LHCN-M2 (cell line): ENCODE measurements at regions not wholly inside any gene's neighbourhood (a gene's known extent, or its start where the extent isn't known, plus 50 kb on each side); places are given as distances from the start of the nearest gene placed in this dataset.

Experiments used
- DNase-seq: peaks from one replicate; pipeline ENCODE4 v3.0.0-alpha.2; 2012; ENCODE audit warnings: low read depth

DNA sequence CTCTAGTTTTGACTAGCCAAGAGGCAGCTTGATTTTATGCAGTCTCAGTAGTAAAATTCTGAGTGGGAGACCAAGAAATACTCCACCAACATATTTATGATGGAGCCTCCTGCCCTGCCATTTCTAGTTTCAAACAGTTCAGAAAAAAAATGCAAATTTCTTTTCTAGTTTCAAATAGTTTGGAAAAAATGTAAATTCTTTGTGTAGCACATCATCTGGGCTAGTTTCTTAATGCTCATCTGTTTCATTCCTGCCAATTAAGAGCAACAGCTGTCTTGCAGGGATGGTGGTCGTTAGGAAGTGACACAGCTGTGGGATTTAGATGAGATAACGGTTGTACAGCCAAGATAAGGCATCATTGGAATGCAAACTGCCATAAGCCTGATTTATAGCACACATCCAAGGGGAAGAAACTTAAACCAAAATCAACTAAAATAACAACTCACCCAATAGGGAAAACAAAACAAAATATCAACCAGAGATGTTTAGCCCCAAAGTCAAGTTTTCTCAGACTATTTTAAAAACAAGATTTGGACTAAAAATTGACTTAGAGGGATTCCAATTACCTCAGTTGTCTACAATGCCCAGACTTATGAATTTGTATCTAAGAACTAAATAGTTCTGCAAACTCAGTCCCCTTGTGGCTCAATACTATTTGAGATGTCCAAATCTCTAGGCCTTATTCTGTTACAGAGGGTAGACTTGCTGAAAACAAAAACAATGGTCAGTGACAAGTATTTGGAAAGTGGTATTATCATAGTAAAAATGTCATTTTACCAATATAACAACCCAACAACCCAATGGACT is 291.3 kb upstream of the ATP2B1 start:
- peak; percentile 98 for DNase-seq

DNA sequence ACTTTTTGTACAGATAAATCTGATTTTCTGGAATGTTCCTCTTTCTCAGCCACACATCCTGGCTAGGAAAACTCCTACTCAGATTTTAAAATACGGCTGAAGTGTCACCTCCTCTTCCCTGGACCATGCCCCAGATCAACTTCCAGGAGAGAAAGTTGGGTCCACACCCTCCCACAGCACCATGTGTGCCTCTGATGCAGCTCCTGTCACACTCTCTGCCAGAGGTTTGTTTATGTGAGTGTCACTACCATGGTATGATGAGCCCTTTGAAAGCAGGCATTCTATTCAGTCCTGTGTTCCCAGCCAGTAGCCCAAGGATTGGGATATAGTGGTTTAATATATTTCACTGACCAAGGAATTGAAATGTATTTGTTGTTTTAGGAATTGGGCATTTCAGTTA is 287.2 kb upstream of the ATP2B1 start:
- DNase-seq, result peak; percentile 19

DNA sequence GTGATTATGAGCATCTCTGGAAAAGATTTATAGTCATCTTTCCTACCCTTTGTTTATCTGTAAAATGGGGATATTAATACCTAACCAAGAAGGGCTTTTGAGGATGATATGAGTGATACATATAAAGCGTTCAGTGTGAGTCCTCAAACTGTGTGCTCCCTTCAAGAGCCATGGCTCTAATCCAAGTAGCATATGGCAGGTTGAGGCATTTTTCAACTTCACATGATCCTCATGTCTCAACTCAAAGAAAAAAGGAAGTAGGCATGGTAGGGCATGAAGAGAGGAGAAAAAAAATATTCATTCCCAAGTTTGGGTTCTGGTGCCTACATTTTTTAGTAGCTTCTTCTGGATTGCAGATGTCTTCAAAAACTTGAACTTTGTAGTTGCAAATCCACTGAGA is 286.3 kb upstream of the ATP2B1 start:
- no peak for DNase-seq

DNA sequence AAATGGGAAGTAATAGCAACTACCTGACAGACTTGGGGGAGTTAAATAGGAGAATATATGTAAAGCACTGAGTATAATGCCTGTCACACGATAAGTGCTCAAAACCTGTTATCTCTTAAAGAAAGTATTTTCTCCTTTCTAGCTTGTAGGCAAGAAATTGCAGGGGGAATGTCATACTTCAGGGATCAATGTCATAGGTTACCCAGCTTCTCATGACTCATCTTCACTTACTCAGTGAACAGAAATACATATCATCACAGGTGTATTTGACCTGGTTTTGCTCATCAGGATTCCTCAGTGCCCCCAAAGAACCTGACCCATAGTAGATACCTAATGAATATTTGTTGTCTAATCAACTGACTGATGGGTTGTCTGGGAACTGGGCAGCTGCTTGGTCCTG is 285.0 kb upstream of the ATP2B1 start:
- peak; percentile 28 for DNase-seq

DNA sequence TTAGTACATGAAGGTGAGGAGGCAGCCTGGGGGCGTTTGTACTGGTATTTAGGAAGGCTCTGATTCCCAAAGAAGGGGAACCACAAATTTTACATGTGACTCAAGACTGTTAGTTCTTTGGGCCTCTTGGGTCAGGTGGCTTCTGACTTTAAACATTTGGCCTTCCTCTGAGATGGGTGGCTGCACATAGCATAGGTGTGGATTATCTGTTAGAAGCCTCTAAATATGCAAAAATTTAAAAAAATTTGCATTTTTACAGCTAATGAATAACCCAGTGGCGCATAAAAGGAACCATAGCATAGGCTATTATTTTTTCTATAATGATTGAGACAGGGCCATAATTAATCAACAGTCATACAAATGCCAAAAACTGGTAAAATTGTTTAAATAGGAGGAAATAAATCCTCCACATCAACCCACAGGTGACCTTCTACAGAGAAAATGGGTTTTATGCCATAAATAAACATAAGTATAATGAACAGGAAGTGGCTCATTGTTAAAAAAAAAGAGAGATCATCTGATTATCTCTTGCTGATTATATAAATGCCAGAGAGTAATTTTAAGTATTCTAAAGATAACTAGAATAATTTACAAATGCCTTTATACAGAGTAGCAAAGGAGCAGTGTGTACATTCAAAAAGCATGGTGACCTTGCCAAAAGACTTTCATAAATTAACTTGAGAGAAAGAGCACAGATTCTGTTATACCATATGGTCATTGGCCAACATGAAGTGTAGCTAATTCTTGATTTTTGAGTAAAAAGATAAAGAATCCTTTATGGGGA is 284.2 kb upstream of the ATP2B1 start:
- no peak for DNase-seq

DNA sequence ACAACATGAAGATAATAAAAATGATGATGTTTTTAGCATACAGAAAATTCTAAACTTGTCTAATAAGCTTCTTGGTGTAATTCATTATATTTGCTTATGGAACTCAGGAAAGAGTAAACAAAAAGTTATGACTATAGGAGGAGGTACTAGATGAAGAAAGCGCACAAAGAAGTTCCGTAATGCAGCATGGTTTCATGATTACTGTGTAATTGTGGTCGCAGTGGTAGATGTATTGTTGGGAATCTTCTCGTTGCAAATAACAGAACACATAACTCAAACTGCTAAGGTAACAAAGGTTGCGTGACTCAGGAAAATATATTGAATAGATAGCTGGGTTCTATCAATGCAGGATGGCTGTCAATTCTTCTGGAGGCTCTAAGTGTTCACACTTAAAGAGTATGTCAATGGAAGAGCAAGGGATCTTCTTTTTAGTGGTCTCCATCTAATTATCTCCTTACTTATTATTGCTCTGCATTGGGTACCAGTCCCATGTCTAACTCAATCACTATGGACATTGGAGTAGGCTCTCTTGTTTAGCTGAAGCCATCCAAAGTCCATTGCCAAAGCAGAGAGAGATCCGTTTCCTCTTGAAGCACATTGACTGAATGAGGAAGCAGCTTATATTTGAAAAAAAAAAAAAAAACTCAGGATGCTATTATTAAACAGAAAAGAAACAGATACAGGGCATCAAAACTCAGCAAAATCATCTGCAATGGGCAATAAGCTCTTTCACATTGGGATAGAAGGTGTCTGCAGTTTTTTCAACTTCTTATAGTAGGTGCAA is 283.4 kb upstream of the ATP2B1 start:
- DNase-seq, result no peak

DNA sequence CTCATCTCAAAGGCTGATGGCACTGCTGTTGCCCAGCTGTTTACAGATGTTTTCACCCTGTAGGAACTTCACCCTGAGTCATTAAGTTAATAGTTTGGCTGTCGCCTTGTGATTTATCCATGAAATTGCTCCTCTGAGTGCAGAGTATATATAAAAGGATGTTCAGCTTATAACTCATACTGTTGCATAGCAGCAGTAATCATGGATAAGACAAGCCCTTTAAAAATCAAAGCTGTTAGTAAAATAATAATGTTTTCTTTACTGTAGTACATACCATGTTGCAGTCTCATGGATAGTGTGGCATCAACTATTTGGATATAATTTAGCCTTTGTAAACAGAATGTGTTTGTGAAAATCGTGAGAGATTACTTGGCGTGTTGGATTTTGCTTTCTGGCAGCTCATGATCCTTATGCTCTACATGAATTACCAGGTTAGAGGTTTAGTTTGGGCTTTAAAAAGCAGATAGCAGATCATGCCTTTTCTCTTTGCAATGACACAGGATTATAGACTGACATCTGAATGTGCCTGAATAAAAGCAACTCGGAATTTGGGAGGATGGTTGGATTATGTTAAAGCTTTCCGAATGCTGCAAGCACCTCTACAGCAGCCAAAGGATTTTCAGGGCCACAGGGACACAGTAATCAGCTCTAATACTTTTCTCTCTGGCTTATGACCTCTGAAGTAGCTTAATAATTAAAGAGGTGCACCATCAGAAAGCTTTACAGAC is 279.7 kb upstream of the ATP2B1 start:
- DNase-seq, result peak; percentile 55

DNA sequence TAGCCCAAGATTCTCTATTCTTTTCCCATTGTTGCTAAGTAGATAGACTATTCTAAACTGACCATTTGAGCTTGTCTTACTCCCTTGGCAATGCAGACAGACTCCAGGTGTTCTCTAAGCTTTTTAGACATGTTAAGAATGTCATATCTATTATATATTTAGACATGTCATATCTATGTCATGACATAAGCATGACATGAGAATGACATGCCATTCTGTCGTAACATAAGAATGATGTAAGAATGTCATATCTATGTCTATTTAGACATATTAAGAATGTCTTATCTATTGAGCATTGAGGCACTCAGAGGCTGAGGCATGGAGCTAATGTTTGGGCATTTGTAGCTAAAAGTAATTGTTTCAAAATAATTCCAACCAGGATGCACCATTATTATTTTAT is 277.3 kb upstream of the ATP2B1 start:
- DNase-seq, result no peak

DNA sequence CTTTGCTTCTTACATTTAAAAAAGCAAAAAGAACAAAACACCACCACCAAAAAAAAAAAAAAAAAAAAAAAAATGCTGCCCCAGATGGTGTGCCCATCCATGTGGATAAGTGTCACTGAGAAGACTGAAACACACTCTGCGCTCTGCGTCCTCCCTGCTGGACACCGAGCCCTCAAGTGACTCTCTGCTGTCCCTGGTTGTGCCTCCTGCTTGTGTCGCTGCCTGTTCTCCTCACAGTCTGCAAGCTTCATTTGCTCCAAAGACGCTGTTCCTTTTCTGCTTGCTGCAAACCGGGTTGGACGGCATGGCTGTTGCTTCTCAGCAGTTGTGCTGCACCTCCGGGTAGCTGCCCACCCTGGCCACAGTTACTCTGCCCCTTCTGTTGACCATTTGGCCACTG is 276.2 kb upstream of the ATP2B1 start:
- DNase-seq, result no peak

DNA sequence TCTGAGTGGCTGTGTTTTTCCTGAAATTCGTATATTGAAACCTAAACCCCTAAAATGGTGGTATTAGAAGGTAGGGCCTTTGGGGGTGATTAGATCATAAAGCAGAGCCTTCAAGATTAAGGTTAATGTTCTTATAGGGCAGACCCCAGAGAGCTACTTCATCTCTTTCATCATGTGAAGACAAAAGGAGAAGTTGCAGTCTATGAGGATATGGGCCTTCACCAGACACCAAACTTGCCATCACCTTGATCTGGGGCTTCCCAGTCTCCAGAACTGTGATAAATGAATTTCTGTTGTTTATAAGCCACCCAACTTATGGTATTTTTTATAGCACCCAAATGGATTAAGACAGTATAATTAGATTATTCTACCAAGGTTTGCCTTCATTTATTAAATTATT is 275.0 kb upstream of the ATP2B1 start:
- DNase-seq, result no peak

DNA sequence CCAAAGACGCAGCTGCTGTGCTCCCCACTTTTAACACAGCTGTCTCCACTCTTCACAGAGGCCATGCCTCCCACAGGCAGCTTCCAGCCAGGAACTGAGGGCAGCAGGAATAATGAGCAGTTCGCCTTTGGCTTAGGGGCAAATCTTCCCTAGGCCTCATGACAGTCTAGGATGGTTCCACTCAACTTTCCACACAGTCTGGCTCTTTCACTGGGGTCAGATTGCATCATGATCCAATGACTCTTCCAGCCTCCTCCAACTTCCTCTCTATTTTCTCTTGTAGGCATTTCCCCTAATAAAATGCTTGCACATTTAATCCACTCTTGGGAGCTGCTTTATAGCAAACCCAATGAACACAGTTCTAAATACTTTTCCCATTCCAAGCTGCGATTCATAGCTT is 271.6 kb upstream of the ATP2B1 start:
- DNase-seq, result peak; percentile 82

DNA sequence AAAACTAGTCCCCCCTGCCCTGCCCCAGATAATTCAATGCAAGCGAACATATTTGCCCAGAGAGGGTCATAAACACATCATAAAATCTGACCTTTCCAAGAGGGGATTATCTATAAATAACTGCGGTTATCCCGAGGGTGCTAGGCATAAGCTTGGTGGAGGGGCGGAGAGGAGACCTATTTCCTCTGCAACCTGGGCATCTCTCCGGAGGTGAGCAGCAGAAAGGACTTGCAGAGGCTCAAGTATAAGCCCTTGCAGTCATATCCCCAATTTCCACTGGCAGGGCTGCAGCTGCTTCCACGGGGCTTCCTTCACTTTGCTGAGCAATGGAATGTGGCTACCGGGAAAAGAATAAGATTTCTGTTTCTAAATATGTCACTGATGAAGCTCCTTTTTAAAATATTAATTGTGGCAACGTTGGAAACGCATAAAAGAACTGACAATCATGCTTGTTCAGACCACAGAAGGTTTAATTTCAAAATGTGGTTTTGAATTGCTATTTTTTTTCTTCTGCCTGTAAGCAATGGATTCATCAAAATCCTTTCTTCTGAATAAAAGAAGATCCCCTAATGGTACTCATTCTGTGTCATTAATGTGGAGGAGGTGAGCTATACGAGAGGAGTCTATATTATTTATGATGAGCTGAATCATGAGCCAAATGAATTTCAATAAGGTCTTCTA is 268.9 kb upstream of the ATP2B1 start:
- peak; percentile 63 for DNase-seq

DNA sequence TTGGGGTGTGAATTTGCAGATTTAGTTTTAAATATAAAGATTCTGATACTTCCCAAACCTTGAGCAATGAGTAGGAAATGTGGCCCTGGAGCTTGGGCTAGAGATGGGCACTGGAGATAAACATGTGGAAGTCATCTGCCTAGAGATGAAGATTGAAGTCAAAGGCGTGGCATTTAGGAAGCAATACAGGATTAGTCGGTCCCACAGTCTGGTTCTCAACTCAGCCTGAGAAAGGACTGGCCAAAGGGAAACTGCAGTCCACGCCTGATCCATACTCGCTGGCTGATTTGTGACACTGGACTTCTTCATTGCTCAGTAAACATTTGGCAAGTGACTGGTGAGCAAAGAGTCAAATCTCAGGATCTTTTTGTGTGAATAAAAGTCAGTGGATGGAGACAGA is 268.2 kb upstream of the ATP2B1 start:
- no peak for DNase-seq

DNA sequence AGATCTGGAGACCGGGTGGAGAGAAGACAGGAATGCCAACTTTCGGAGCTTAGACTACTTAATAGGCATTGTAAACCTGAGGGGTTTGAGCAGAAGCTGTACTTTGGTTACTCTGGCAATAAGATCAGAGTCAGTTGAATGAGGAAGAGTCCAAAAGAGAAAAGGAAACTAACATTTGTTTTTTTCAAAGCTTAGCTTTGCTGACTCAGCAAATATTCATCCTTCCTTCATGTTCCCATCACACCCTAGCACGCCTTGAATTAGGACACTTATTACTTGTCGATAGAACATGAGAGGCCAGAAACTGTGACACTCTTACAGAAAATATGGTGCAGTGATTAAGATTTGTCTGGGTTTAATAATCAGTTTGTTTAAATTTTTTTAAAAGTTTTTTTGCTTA is 266.9 kb upstream of the ATP2B1 start:
- DNase-seq, result no peak

DNA sequence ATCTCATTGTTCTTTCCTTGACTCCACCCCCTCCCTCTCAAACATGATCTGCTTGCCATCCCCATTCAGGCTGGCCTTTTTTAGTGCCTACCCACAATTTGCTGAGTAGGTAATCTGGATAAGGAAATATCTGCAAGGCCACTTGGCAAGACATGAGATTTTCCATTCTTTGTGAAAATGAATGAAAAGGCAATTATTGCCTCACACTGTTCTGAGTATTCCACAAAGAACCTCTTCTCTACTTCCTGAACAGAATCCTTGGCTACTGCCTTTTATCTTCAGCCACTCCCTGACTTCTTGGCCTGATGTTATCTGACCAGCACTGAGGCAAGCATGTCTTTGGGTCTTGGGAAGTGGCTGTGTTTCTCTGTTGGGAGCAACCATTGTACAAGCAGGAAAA is 263.2 kb upstream of the ATP2B1 start:
- no peak for DNase-seq

DNA sequence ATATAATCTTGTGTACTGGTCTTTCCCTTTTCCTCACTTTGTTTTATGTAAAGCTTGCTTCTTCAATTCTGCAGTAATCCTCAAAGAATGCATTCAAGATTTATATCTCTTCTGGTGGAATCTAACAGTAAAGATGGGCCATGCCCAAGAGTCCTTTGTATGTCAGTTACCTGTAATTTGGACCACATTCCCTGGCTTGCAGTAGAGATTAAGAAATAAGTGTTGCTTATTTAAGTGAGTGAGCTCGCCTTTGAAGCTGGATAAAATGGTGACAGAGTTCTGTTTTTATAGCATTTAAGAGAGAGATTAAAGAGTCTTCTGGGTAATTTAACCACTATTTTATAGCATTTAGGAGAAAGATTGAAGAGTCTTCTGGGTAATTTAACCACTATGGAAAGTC is 262.1 kb upstream of the ATP2B1 start:
- DNase-seq, result no peak

DNA sequence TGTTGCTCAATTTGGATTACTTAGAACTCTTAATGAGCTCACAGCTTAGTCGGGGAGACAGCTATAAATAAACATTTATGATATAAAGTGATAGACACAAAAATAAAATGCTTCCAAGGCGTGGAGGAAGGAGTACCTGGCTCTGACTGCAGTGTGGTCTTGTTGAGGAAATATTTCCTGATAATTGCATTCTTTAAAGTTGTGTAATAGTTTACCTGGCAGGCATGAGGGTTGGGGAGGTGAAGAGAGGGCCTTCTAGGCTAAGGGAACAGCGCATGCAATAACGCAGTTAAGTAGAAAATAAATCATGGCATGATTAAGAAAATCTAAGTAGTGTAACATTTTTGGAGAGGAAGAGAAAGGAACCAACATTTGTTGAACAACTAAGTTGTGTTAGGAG is 260.5 kb upstream of the ATP2B1 start:
- no peak for DNase-seq

DNA sequence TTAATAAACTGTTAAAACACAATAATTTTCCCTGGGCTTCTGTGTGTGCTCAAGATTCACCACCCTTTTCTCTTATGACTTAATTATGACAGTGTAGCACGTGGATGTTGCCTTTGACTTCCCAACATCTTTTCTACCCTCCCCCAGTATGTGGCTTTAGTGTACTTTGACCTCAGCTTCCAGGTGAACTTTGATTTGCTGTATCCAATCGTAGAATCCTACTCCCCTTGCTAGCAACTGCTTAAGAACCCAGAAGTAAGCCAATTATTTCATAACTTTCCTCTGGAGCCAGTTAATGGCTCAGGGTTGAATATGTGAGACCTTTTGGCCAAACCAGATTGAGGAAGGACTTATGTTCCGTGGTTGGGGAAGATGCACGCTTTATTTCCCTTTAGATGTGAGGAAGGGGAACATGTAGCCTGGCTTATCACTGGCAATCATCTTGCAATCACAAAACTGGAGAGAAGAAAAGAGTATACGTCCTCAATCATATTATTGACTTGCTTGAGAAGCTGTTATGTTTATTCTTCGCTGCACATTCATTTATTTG is 259.6 kb upstream of the ATP2B1 start:
- no peak for DNase-seq

DNA sequence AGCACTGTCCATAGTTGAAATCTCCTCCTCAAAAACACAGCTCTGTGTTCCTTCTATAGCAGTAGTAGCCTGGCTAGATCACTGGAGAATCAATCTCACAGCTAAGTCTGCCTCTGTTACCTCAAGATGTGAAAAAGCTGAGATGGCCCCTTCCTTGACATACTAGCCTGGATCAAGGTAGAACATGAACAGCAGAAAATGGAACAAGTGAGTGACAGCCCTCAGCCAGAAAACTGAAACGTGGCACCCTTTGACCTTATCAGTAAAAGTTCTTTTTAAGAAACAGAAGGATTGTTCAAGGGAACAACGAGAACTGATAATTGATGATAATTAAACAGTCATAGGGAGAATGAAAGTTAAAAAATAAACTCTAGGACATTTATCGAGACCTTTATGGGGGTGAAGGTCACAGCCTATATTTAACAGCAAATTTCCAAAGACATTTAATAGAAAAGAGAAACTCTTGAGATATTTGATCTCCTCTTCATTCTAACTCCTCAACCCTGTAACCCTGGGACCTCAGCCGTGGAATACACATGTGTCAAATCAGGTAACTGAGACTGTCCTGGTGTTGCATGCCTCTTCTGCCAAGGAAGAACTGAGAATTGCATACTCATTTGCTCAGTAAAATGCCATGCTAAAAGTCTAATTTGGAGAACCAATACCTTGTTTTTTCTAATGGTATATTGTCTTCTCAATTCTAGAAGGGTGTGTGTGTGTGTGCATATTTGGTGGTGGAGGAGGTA is 258.0 kb upstream of the ATP2B1 start:
- DNase-seq, result no peak

DNA sequence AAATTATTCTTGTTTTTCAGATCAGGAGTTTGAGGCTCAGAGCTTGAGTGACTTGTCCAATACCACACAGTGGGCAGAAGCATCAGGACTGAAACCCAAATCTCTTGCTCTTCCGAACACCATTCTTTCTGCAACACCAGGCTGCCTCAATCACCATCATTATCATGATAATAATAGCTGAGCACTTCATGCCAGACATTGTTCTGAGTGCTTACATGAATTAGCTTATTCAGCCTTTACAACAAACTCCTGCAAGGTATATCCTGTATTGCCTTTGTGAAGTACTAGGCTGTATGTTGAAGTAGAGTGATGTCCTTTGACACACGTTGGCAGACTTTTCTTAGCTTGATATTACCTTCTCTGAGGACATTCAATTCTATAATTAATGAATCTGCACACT is 257.4 kb upstream of the ATP2B1 start:
- DNase-seq, result no peak
